ENCODE measurements at regions not wholly inside any gene's neighbourhood (a gene's known extent, or its start where the extent isn't known, plus 50 kb on each side); places are given as distances from the start of the nearest gene placed in this dataset.
A peak's percentile ranks its signal among the peaks of the same experiment; 100 is the strongest.

- DNase-seq (ENCODE audit: low spot score): peak; percentile 88
These were observed 57.9 kb upstream of the KCNE4 start for GRCh38 chr2:222993920-222994650.

DNA sequence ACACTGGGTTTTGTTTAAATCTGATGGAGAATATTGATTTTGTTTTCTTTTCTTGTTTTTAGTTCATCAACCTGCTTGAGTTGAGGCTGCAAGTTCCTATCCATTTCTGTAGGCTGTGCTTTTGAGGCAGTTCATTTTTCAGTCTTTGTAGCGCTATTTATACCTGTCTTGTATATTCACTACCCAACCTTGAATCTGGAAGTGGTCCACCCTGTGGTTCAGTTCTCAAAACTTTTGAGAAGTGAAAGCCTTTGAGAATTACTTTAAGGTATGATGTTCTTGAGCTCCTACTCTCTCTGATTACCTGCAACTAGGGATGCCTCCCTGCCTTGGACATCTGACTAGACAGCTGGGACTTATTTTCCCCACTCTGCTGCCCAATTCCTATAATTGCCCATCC lies 53.5 kb upstream of the KCNE4 start:
- no peak for DNase-seq (ENCODE audit: low spot score)

DNA sequence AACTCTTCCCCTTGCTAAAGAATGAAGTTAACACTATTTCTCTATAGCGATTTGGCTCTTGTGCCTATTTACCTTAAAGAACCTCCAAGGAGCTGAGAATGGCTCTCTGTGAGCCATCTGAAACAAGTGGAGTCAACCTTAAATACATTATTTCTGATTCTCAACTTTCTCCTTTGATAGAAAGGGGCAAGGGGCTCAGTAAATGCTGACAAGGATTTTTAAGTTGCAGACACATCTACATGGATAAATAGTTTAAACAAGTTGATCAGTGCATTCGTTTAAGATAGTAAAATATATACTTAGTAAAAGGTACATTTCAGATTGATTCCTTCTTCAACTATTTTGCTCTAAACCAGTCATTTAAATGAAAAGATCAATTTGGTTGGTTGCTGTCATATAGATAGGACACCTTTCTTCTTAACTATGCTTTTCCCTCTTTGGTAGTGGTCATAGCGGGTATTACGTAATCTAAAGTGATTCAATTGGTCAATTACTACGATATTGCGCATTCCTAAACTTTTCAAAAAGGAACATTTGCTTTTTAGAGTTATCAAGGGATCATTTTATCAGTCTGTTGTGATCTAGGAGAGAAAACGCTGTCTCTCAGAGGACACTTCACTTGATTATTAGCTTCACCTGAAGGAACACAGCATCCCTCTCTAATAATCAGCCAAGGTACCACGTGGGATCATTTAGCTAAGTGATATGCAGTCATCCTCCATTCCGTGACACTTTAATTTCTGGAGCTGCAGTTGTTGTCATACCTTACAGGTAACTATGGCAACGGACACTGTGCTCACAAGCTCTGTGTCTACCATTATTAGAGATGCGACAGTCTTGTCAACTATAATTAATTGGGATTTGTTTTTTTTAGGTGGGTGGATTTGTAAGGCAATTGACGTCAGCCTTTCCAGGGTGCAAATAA lies 50.9 kb upstream of the KCNE4 start:
- no peak for DNase-seq (ENCODE audit: low spot score)

DNA sequence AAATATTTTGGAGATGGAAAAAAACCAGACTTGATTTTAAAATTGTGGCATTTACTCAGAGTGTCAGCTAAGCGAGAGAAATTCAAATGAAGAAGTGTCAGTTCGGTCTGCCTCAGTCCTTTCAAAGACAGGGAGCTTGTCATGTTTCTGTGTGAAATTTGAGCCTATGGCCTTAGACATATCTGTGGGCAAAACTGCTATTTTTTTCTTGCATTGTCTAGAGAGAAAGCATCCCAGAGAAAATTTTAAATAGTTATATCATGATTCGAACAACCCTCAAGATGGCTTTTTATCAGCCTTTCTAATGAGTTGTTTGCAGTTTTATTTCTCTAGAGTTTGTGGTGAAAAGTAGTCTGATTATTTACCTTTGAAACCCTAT lies 50.2 kb upstream of the KCNE4 start:
- DNase-seq (ENCODE audit: low spot score): no peak
